RWPE2 (cell line): ENCODE measurements at regions not wholly inside any gene's neighbourhood (a gene's known extent, or its start where the extent isn't known, plus 50 kb on each side); places are given as distances from the start of the nearest gene placed in this dataset.

Source experiments
- ATAC-seq: fragments of 200-7000 bp; cut with Tn5 transposase; 3 replicates; pipeline ENCODE4 v1.9.1; 2021; ENCODE audit warnings: low read depth
- DNase-seq: peaks from one replicate; pipeline ENCODE4 v3.0.0-alpha.2; 2020; ENCODE audit warnings: low spot score
- H3K27ac ChIP-seq: fragments of 450-650 bp; 2 replicates; pipeline ENCODE4 v1.5.1; 2017; ENCODE audit warnings: mild to moderate bottlenecking; ENCODE audit not compliant: poor library complexity, severe bottlenecking
- H3K27me3 ChIP-seq: fragments of 250-450 bp; sonication (Bioruptor Pico); 2 replicates; pipeline ENCODE4 v1.5.1; 2021; ENCODE audit warnings: mild to moderate bottlenecking, moderate library complexity; ENCODE audit not compliant: insufficient read depth, poor library complexity, severe bottlenecking
- H3K36me3 ChIP-seq: fragments of 250-450 bp; sonication (Bioruptor Pico); 2 replicates; pipeline ENCODE4 v1.5.1; 2020; ENCODE audit warnings: low read depth, mild to moderate bottlenecking, moderate library complexity
- H3K4me1 ChIP-seq: fragments of 250-450 bp; sonication (Bioruptor Pico); 2 replicates; pipeline ENCODE4 v1.5.1; 2021; ENCODE audit warnings: mild to moderate bottlenecking, moderate library complexity; ENCODE audit not compliant: insufficient read depth, poor library complexity, severe bottlenecking
- H3K4me3 ChIP-seq: fragments of 250-450 bp; sonication (Bioruptor Pico); 2 replicates; pipeline ENCODE4 v1.5.1; 2021; ENCODE audit warnings: mild to moderate bottlenecking, moderate library complexity; ENCODE audit not compliant: severe bottlenecking
- H3K9me3 ChIP-seq: fragments of 250-450 bp; sonication (Bioruptor Pico); 2 replicates; pipeline ENCODE4 v1.5.1; 2021; ENCODE audit warnings: mild to moderate bottlenecking, moderate library complexity; ENCODE audit not compliant: severe bottlenecking
- CTCF ChIP-seq: fragments of 450-650 bp; IDR thresholded peaks from one replicate; pipeline ENCODE4 v1.5.1; 2017; ENCODE audit warnings: mild to moderate bottlenecking, moderate library complexity; ENCODE audit not compliant: poor library complexity, severe bottlenecking

DNA sequence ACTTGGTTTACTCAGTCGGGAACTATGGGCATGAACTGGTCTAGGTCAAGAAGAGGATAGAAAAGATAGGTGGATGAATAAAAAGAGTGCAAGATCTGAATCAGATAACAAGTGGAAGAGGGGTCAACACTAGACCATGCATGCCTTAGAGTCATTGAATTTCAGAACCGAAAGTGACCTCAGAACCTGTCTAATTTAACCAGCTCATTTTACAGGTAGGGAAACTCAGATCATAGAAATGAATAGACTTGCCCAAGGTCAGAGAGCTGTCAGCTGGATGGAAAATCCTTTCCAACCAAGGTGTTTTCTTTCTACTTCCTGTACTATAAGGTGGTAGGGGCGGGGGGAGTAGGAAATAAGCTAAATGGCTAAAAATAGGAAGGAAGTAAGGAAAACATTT is 121.4 kb upstream of the ADGRF1 start:
- no peak for ATAC-seq
- TF ChIP-seq CTCF = no peak

DNA sequence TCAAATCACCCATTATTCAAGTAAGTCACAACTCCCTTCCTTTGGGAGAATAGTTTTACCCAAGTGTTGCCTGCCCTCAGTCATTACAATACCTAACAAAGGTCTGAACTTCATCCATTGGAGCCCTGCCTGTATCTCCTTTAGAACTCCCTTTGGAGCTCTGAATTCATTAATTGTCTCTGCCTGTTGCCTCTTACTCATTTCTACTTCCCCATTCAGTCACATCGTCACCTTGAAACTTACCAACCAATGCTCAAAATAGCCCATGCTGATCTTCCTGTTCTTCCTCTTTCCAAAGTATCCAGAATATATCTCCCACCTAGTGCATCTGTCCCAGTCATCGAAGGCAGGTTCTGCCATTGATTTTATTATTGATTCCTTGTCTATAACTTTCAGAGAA is 120.7 kb upstream of the ADGRF1 start:
- Histone ChIP-seq H3K9me3 (no peaks in the 10 kb centered on the region), H3K27me3 (no peaks in the 10 kb centered on the region), H3K4me1 (peaks cover 36% of the 10 kb centered on the region), H3K4me3 (no peak overlapping the region), H3K27ac (no peak overlapping the region), H3K36me3 (no peaks in the 10 kb centered on the region)
- no peak for TF ChIP-seq CTCF
- ATAC-seq = no peak
- DNase-seq = no peak

More for the DNA sequence above, 121.4 kb upstream of the ADGRF1 start:
- Histone ChIP-seq H3K27me3 (no peaks in the 10 kb centered on the region), H3K27ac (no peak overlapping the region), H3K36me3 (no peaks in the 10 kb centered on the region), H3K4me3 (no peak overlapping the region), H3K9me3 (no peaks in the 10 kb centered on the region), H3K4me1 (peaks cover 41% of the 10 kb centered on the region)
- DNase-seq = no peak

- H3K27me3 ChIP-seq = no peaks in the 10 kb centered on the region
- DNase-seq (no peak), ATAC-seq (no peak)
- H3K4me1 ChIP-seq = peaks cover 31% of the 10 kb centered on the region
- no peaks in the 10 kb centered on the region for H3K9me3 ChIP-seq
- H3K27ac ChIP-seq = no peak overlapping the region
- H3K36me3 ChIP-seq = no peaks in the 10 kb centered on the region
- H3K4me3 ChIP-seq = no peak overlapping the region
- TF ChIP-seq CTCF = no peak
Observed at GRCh38 chr6:47162231-47162630, 120.1 kb upstream of the ADGRF1 start.

GRCh38 chr6:47161176-47161687 is 119.1 kb upstream of the ADGRF1 start:
- TF ChIP-seq CTCF = no peak
- H3K4me1 ChIP-seq = peaks cover 26% of the 10 kb centered on the region
- H3K4me3 ChIP-seq = no peak overlapping the region
- peak; percentile 97 for ATAC-seq
- no peaks in the 10 kb centered on the region for H3K9me3 ChIP-seq
- H3K36me3 ChIP-seq = no peaks in the 10 kb centered on the region
- peak overlapping the region; percentile 39 for H3K27ac ChIP-seq
- no peak for DNase-seq
- H3K27me3 ChIP-seq = no peaks in the 10 kb centered on the region

GRCh38 chr6:47160702-47161101 is 118.6 kb upstream of the ADGRF1 start:
- Histone ChIP-seq H3K4me1 (peaks cover 23% of the 10 kb centered on the region), H3K9me3 (no peaks in the 10 kb centered on the region), H3K4me3 (no peak overlapping the region), H3K27me3 (no peaks in the 10 kb centered on the region), H3K27ac (peak overlapping the region; percentile 39), H3K36me3 (no peaks in the 10 kb centered on the region)
- DNase-seq = no peak
- TF ChIP-seq CTCF = no peak
- peak; percentile 20; the same call in 1 of the 3 replicates for ATAC-seq
